HFFc6 (cell line): ENCODE measurements at regions not wholly inside any gene's neighbourhood (a gene's known extent, or its start where the extent isn't known, plus 50 kb on each side); places are given as distances from the start of the nearest gene placed in this dataset.
A peak's percentile ranks its signal among the peaks of the same experiment; 100 is the strongest.
"Not testable (repeated sequence)": the region's sequence is repeated elsewhere in the genome, so short reads cannot be mapped to it uniquely, and the experiment has no call there.

Experiments used
- DNase-seq: peaks from one replicate; pipeline ENCODE4 v3.0.0-alpha.2; 2018
- H3K27ac Mint-ChIP-seq: 2 replicates; pipeline ENCODE4 v1.8.0; 2020; ENCODE audit warnings: mild to moderate bottlenecking, mixed read lengths
- H3K27me3 Mint-ChIP-seq: 2 replicates; pipeline ENCODE4 v1.8.0; 2021; ENCODE audit warnings: mild to moderate bottlenecking, moderate library complexity, mixed read lengths; ENCODE audit not compliant: insufficient read depth
- H3K36me3 Mint-ChIP-seq: 2 replicates; pipeline ENCODE4 v1.8.0; 2021; ENCODE audit warnings: low read depth, mixed read lengths
- H3K4me1 Mint-ChIP-seq: 2 replicates; pipeline ENCODE4 v1.8.0; 2020; ENCODE audit warnings: low read depth, mixed read lengths
- H3K4me3 Mint-ChIP-seq: 2 replicates; pipeline ENCODE4 v1.8.0; 2020; ENCODE audit warnings: mild to moderate bottlenecking, moderate library complexity, mixed read lengths
- H3K9me3 Mint-ChIP-seq: 2 replicates; pipeline ENCODE4 v1.8.0; 2020; ENCODE audit warnings: mild to moderate bottlenecking, mixed read lengths
- TF ChIP-seq, protein P1 (sequence below): fragments of 200-600 bp; sonication (generic); IDR thresholded peaks from 2 replicates; pipeline ENCODE4 v1.5.0; 2021; ENCODE audit warnings: antibody characterized with exemption, mild to moderate bottlenecking

DNA sequence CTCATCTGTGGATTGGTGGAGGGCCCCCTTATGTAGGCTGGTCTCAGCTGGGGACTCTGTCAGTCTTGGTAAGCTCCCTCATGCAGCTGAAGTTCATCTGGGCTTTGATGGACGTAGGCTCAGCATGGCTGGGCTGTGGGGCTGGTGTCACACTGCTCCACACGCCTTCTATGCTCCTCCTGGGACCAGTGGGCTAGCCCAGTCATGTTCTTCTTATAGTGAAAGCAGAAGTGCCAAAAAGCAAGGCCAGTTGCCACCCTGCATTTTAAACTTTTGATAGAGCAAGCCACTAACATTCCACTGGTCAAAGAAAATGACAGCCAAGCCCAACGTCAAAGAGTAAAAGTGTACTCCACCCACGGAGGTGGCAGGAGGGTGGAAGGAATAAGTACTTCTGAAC, 165.5 kb downstream of the MEX3B start:
- no peak for DNase-seq
- Mint-ChIP-seq H3K4me3 (no peak overlapping the region), H3K27ac (no peak overlapping the region), H3K27me3 (no peaks in the 10 kb centered on the region), H3K9me3 (no peaks in the 10 kb centered on the region; the same call in 1 of the 2 replicates), H3K4me1 (peaks cover 7% of the 10 kb centered on the region), H3K36me3 (no peaks in the 10 kb centered on the region)
- TF ChIP-seq, protein P1, sequence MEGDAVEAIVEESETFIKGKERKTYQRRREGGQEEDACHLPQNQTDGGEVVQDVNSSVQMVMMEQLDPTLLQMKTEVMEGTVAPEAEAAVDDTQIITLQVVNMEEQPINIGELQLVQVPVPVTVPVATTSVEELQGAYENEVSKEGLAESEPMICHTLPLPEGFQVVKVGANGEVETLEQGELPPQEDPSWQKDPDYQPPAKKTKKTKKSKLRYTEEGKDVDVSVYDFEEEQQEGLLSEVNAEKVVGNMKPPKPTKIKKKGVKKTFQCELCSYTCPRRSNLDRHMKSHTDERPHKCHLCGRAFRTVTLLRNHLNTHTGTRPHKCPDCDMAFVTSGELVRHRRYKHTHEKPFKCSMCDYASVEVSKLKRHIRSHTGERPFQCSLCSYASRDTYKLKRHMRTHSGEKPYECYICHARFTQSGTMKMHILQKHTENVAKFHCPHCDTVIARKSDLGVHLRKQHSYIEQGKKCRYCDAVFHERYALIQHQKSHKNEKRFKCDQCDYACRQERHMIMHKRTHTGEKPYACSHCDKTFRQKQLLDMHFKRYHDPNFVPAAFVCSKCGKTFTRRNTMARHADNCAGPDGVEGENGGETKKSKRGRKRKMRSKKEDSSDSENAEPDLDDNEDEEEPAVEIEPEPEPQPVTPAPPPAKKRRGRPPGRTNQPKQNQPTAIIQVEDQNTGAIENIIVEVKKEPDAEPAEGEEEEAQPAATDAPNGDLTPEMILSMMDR = no peak

DNA sequence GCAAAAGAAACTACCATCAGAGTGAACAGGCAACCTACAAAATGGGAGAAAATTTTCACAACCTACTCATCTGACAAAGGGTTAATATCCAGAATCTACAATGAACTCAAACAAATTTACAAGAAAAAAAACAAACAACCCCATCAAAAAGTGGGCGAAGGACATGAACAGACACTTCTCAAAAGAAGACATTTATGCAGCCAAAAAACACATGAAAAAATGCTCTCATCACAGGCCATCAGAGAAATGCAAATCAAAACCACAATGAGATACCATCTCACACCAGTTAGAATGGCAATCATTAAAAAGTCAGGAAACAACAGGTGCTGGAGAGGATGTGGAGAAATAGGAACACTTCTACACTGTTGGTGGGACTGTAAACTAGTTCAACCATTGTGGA, 170.1 kb downstream of the MEX3B start:
- not testable (repeated sequence) for DNase-seq, H3K27me3 Mint-ChIP-seq, H3K27ac Mint-ChIP-seq, H3K4me1 Mint-ChIP-seq, H3K9me3 Mint-ChIP-seq, H3K4me3 Mint-ChIP-seq, H3K36me3 Mint-ChIP-seq

DNA sequence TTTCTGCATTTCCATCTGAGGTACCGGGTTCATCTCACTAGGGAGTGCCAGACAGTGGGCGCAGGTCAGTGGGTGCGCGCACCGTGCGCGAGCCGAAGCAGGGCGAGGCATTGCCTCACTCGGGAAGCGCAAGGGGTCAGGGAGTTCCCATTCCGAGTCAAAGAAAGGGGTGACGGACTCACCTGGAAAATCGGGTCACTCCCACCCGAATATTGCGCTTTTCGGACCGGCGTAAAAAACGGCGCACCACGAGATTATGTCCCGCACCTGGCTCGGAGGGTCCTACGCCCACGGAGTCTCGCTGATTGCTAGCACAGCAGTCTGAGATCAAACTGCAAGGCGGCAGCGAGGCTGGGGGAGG, 175.1 kb downstream of the MEX3B start:
- H3K27ac Mint-ChIP-seq, H3K4me3 Mint-ChIP-seq, H3K9me3 Mint-ChIP-seq, DNase-seq, H3K27me3 Mint-ChIP-seq, H3K36me3 Mint-ChIP-seq, H3K4me1 Mint-ChIP-seq: not testable (repeated sequence)

DNA sequence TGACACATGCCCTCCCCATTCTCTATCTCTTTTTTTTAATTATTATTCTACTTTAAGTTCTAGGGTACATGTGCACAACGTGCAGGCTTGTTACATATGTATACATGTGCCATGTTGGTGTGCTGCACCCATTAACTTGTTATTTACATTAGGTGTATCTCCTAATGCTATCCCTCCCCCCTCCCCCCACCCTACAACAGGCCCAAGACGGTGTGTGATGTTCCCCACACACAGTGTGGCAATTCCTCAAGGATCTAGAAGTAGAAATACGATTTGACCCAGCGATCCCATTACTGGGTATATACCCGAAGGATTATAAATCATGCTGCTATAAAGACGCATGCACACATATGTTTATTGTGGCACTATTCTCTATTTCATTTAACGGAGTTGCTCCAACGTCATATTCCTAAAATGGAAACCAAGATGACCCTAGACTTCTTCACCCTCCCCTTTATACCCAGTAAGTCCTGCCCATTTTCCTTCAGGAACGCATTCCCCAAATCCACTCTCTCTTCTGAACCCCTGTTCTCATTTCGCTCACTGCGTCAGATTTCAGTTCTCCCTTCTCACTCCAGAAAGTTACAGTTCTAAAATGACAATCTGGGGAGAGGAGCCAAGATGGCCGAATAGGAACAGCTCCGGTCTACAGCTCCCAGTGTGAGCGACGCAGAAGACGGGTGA, 175.6 kb downstream of the MEX3B start:
- H3K36me3 Mint-ChIP-seq, H3K27me3 Mint-ChIP-seq, H3K4me1 Mint-ChIP-seq, H3K4me3 Mint-ChIP-seq, H3K27ac Mint-ChIP-seq, H3K9me3 Mint-ChIP-seq, DNase-seq: not testable (repeated sequence)

DNA sequence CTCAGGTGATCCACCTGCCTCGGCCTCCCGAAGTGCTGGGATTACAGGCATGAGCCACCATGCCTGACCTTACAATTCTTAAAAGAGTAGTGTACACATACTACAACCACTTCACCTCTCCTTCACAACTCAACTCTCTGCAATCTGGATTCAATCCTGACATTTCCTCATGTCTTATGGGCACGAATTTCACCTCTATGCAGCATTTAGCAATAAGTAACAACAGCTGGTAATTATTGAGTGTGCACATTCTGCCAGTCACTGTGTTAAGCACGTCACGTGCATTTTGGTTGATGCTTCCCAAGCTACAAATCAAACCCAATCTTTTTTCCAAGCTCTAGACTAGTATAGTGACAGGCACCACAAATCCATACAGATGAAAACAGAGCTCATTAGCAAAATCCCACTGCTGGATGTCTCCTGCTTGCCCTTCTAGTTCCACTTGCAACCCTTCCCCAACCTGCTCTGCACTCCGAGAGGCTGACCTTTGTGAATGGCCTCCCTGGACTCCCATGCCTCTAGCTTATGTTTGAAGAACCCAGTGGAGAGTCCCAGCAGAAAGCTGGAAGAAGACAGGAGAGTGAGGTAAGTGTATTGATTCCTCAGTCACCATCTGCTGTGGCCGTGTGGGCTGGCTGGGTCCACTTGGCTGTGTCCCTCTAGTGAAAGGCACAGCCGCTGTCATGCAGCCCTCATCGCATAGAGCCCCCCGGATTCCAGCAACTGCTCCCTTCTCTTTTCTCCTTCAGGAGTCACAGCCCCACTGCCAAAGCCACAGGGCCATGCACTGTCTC, 176.5 kb downstream of the MEX3B start:
- Mint-ChIP-seq H3K36me3 (no peaks in the 10 kb centered on the region), H3K27ac (no peak overlapping the region), H3K4me1 (no peaks in the 10 kb centered on the region), H3K9me3 (peaks cover 7% of the 10 kb centered on the region; the same call in 1 of the 2 replicates), H3K27me3 (peaks cover 2% of the 10 kb centered on the region; the same call in 1 of the 2 replicates), H3K4me3 (no peak overlapping the region)
- TF ChIP-seq, protein P1 = no peak
- DNase-seq = no peak

DNA sequence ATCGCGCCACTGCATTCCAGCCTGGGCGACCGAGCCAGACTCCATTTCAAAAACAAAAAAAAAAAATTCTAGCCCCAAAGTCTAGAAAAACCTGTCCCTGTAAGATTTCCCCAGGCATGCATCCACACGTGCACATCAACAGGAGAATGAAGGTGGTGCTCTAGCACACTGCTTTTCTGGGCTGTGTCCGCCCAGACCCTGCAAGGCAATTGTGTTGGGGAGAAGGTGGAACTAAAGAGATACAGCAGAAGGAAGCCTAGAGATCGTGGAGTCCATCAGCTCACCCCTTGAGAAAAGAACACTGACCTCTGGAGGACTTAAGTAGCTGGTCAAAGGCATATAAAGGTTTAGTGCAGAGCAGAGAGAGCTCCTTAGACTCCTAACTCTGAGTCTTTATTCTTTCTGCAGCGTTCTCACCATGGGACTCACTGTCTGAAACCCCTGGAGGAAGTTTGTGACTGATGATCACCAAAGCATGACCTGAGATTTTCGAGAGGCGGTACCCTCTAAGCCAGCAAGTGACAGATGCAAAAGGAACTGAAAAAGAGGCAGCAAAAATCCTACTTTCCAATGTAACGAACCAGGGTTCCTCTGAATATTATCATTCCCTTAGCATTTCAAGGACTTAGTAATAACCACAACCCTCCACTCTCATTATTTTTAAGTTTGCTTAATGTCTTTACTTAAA, 179.8 kb downstream of the MEX3B start:
- Mint-ChIP-seq H3K4me1 (peaks cover 9% of the 10 kb centered on the region; the same call in 1 of the 2 replicates), H3K27ac (no peak overlapping the region), H3K27me3 (peaks cover 2% of the 10 kb centered on the region; the same call in 1 of the 2 replicates), H3K36me3 (no peaks in the 10 kb centered on the region), H3K9me3 (peaks cover 7% of the 10 kb centered on the region; the same call in 1 of the 2 replicates), H3K4me3 (no peak overlapping the region)
- DNase-seq = no peak
- TF ChIP-seq, protein P1 = no peak

DNA sequence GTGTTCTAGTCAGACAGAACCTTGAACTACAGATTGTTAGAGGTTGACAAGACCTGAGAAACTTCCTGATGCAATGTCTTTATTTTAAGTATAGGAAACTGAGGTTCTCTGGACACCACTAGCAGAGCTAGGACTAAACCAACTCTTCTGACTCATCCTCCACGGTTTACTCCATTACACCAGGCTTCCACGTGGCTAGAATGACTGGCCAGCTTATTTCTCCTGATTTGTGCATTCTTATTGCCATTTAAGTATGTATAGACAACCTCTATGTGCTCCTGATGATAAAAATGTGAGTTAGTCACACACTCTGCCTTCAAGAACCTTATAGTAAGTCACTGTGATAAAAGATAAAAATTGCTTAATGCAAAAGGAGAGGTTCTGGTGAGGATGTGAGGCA, 182.7 kb downstream of the MEX3B start:
- peak overlapping the region; percentile 37; the same call in 1 of the 2 replicates for H3K27ac Mint-ChIP-seq
- peaks cover 9% of the 10 kb centered on the region; the same call in 1 of the 2 replicates for H3K4me1 Mint-ChIP-seq
- TF ChIP-seq, protein P1 = no peak
- no peaks in the 10 kb centered on the region for H3K9me3 Mint-ChIP-seq
- peak; percentile 34 for DNase-seq
- peaks cover 3% of the 10 kb centered on the region; the same call in 1 of the 2 replicates for H3K27me3 Mint-ChIP-seq
- H3K4me3 Mint-ChIP-seq = no peak overlapping the region
- no peaks in the 10 kb centered on the region for H3K36me3 Mint-ChIP-seq
